ENCODE measurements at regions not wholly inside any gene's neighbourhood (a gene's known extent, or its start where the extent isn't known, plus 50 kb on each side); places are given as distances from the start of the nearest gene placed in this dataset.

DNA sequence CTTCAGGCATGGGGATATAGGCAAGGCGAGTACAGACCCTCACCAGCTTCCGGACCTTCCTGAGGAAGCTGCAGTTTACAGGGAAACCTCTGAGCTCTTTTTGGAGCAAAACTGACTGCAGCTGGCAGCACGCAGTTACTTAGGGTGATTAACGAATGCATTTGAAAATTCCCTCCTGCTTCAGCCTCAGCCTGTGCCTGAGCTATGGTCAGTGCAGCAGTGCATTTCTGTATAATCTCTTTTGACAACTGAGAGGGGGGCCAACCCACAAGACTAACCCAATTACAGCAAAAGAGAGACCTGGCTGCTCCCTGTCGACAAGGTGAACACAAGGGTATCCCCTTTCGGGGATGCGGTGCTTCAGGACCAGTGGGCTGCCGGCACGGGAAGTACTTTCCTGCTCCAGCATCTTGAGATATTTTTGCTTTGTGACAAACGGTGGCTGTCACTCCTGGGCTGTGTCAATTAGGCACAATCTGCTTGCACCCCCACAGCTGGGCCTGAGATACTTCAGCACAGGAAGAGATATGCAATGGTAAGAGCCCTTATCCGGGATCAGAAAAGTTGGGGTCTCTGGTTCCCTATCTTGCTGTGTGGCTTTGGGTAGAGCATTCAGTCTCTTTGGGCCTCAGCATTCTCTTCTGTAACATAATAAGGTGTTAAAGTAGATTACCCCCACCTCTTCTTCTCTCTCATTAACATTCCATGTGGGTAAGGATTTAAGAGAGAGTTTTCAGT is 141.0 kb downstream of the TMEM17 start:
- no peak for DNase-seq

DNA sequence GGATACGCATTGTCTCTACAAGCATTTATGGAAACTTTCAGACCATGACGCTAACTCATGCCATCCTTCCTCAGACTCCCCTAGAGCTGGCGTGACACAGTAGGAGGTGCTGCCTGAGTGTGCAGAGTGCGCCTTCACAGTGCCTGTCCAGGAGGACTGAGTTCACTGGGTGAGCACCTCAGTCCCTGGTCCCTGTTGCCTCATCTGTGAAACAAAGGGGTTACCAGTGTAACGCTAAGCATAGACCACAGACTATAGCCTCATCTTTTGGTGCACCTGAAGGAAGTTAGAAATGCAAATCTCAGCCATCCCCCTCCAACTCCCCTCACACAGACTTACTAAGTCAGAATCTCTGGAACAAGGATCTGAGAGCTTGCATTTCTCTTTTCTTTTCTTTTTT is 142.8 kb downstream of the TMEM17 start:
- DNase-seq = no peak

DNA sequence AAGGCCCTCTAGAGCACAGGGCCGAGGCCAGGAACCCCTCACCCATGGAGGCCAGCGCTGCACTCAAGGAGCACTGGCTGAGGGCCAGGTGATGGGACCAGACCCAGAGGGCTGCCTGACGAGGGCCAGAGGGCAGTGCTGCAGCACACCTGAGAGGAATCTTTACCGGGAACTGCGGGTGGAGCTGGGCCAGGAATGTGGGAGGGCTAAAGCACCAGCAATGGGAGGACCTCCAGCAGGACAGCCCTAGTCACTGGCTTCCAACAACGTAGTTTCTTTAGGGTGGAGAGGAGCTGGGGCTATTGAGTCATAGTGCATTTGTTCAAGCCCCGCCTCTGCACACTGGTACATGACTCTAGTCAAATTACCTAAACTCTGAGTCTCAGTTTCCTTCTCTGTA is 143.4 kb downstream of the TMEM17 start:
- no peak for DNase-seq

DNA sequence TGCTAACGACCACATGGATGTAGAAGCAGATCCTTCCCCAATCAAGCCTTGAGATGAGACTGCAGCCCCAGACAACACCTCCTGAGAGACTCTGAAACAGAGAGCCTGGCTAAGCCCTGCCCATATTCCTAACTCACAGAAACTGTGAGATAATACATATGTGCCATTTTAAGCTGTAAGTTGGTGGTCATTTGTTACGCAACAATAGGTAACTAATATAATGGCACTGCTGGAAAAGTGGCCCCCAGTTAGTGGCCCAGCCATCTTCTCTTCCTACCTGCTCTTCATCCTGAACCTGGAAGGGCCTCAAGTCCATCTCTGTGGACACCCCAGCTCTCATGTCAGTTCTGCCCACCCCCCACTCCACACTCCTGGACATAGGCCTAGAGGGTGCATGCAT is 144.0 kb downstream of the TMEM17 start:
- no peak for DNase-seq

DNA sequence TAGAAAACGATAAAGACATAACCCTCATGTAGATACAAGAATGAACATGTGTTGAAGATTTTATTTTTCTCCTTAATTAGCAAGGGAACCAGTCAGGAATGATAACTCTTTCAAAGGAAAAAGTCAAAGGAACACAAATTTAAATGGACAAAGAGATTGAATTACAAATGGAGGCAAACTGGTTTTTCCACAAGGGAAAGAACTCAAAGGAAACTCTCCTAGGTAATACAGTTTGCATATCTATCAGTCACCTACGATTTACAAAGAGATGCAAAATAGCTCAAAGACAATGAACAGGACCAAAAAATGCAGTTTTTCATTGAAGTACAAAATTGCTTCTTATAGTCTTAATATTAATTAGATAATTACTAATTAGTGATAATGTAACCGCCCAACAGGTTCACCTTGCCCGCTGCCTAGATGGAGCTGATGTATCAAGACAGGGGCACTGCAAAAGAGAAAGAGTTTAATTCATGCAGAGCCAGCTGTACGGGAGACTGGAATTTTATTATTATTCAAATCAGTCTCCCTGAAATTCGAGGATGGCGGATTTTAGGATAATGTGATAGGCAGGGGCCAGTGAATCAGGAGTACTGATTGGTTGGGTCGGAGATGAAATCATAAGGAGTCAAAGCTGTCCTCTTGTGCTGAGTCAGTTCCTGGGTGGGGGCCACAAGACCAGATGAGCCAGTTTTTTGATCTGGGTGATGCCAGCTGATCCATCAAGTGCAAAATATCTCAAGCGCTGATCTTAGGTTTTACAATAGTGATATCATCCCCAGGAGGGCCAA is 151.0 kb downstream of the TMEM17 start:
- DNase-seq = peak; percentile 89

DNA sequence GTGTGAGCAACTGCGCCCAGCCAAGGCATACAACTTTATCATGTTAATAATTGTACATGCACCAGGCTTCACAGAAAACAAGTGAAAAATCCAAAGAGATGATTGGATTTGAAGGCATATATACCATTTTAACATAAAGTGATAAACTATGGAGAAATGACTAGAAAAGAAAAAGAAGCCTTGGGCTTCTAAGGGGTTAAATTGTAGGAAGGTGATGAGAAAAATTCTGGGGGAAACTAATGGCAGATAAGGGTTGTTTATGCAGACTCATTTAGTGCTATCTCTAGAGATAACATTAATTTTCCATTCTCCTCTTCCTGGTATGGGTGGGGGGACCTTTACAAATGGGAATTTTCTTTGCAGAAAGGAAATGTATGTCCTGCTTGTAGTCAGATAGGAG is 154.0 kb downstream of the TMEM17 start:
- no peak for DNase-seq

DNA sequence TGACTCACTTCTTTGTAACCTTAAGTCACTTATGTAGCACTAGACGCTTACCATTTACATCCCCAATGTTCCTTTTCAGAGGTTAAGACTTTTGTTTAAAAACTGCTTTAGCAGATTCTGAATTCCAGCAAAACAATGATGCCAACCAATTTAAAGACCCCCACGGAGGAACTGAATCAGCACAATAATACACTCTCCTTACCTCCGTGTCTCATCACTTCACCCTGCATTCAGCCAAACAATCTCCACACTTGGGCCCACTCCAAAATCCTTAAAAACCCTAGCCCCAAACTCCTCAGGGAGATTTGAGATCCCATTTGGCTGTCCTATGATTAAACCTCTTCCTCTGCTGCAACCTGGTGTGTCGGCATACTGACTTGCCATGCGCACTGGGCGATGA is 153.9 kb downstream of the B3GNT2 start:
- DNase-seq = no peak

DNA sequence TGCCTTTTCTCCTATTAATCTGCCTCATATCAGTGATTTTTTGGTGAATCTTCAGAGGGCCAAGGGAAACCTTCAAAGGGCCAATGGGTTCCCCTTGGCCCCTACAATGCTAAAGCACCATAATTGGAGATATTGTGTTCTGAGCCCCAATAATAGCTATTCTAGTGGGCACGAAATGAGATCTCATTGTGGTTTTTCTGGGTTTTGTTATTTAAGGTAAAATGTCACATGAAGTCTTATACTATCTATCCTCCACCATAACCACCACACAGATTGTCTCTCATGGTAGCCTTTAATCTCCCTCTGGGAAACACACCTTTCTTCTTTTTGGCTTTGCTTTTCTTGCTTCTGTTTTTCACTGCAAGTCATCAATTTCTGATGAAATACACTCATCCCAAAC is 152.8 kb downstream of the B3GNT2 start:
- DNase-seq = no peak

DNA sequence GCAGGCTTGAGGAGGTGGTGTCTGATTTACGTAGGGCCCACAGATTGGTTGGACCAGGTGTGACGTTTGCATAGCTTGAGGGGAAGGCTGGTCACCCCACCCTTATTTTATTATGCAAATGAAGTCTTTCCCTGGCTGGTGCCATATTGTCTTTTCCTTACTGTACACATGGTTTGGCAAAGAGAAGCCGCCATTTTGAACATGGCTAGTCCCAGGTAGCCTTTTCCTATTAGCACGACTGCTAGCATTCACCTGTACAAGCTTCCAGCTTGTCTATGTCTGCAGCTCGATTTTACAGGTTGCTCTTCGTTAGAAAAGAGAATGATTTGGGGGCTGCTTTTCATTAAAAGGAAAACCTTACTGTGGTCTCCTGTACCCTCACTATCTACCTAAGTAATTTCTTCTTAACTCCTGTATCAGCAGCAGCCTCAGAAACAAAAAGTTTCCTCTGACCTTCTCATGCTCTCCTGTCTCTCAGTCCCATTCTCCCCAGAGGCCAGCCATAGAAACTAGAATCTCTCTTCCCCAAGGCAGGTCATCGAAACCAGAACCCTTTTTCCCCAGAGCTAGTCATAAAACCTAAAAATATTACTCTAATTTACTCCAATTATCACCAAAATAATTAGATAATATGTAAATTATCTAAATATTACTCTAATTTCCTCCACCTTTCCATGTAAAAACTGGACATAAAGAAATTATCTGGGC is 151.8 kb downstream of the B3GNT2 start:
- no peak for DNase-seq

DNA sequence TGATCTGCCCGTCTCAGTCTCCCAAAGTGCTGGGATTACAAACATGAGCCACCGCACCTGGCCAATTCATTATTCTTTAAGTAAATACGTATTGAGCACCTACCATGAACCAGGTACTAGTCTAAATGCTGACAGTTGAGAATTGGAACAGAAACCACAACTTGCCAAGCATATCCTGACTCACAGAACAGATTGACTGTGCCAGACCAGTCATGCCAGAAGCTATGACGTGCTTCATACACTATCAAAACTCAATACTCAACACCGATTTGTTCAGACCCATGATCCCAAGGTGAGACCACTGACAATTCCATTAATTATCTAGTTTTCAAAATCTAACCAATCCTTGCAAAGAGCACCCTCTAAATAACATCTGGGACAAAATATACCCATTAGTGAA is 148.6 kb downstream of the B3GNT2 start:
- no peak for DNase-seq

DNA sequence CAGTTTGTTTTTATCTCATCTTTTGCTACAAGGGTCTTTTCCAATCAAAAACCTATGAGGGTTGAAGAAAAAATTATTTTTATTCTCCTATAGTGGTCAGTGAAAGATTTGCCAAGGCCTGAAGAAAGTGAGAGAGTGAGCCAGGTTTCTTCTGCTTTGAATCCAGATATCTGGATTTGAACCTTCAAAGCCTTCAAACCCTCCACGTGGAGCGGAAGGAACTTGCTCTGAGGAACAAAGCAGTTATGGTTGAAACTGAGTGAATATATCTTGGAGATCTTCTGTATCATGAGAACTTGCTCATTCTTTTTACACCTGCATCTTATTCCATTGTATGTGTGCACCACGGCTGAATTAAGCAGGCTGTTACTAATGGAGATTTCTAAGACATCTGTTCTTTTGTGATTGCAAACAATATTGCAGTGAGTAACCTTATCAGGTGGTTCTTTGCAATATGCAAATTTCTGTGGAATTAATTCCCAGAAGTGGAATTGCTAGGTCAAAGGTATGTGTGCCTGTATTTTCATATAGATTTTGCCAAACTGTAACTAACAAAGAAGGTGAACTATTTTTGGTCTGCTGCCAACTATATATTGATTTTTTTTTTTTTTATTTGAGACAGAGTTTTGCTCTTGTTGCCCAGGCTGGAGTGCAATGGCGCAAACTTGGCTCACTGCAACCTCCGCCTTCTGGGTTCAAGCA is 147.9 kb downstream of the B3GNT2 start:
- DNase-seq = no peak

DNA sequence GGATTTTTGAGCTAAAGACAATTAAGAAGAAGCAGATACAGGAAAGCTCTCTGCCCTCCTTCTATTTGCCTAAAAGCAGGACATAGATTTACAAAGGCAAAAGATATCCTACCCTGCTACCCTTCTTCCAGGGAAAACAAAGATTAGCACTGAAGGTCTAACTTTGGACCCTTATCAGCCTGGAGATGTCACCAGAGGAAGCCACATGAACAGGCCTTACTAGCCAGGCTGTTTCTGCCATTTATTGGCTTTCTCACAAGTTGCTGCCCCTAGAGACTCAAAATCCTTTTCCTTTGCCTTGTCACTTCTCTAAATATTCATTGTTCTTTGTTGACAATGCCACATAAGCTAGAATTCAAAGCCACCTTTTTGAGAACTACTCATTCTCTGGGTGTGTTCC is 147.3 kb downstream of the B3GNT2 start:
- no peak for DNase-seq

DNA sequence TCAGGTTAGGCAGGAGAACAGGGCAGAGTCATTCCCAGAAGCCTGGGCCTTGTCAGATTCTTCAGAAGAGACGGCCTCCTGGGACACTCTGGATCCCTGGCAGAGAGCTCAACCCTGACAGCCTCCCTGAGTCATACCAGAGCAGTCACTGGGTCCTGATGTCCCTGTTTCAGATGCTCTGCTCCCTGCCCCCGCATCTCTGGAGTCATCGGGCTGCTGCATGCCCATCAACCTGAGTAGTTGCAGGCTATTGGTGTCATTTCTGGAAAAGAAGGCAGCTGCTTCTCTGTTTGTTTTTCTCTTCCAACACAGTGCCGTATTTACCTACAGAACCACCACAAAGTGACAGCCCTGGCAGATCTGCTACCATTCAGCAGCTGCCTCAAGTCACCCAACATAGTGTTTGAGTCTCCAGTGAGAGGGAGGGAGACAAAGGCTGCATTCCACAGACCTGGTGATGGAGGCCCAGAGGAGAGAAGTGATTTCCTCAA is 145.1 kb downstream of the B3GNT2 start:
- peak; percentile 90 for DNase-seq

DNA sequence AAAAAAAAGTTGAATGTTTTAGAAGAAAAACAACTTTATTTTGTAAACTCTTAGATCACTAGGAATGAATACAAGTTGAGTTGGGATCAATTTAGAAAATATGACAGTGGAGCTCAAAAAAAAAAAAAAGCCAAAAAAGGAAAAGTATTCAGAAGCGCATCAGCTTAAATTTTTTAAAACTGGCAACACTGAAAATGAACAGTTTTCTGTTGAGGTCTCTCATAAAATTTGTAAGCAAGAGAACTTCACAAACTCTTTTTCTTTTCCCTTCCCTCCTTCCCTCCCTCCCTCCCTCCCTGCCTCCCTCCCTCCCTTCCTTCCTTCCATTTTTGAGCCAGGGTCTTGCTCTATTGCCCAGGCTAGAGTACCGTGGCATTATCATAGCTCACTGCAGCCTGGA is 143.9 kb downstream of the B3GNT2 start:
- DNase-seq = no peak

DNA sequence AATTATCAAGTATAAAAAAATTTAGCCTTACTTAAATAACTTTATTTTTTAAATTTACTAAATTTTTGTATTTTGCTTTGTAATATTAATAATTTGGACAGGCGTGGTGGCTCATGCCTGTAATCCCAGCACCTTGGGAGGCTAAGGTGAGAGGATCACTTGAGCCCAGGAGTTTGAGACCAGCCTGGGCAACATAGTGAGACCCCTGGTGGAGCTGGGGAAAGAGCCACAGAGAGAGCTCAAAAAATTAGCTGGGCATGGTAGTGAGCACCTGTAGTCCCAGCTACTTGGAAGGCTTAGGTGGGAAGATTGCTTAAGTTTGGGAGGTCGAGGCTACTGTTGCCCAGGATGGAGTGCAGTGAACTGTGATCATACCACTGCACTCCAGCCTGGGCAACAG is 143.5 kb downstream of the B3GNT2 start:
- DNase-seq = no peak

DNA sequence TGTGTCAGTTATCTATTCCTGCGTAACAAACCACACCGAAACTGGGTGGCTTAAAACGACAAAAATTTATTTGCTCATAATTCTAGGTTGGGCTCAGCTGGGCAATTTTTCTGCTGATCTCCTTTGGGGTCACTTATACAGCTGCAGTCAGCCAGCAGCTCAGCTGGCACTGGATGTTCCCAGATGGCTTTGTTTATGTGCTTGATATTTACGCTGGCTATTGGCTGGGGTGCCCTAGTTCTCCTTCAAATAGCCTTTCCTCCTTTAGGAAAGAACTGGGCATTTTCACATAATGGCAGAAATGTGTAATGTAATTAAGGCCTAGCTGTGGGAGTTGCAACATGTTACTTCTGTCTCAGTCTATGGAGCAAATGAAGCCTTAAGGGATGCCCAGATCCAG is 142.2 kb downstream of the B3GNT2 start:
- no peak for DNase-seq

DNA sequence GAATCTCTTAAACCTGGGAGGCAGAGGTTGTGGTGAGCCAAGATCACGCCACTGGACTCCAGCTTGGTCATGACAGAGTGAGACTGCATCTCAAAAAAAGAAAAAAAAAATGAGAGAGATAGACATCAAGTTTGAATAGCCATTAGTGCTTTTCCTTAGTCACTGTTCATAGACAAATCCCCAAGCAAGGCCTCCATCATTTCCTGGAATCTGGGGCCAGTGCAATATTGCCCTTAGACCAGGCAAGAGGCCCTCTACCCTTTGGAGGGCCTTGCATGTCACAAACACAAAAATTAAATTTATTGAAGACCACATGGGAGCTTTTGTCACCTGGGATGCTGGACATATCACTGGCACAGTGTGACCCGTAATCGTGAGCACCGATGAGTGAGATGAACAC is 141.5 kb downstream of the B3GNT2 start:
- DNase-seq = no peak

DNA sequence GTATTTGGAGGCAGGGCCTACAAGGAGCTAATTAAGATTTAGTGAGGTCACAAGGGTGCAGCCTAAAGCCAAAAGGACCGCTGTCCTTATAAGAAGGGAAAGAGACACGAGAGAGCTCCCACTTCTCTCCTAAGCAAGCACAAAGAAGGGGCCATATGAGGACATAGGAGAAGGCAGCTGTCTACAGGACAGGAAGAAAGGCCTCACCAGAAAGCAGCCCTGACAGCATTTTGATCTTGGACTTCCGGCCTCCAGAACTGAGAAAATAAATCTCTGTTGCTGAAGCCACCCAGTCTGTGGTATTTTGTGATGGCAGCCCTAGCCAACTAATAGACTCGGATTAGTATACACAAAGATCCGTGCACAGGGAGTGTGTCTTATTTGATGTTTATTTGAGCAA is 139.7 kb downstream of the B3GNT2 start:
- DNase-seq = no peak

DNA sequence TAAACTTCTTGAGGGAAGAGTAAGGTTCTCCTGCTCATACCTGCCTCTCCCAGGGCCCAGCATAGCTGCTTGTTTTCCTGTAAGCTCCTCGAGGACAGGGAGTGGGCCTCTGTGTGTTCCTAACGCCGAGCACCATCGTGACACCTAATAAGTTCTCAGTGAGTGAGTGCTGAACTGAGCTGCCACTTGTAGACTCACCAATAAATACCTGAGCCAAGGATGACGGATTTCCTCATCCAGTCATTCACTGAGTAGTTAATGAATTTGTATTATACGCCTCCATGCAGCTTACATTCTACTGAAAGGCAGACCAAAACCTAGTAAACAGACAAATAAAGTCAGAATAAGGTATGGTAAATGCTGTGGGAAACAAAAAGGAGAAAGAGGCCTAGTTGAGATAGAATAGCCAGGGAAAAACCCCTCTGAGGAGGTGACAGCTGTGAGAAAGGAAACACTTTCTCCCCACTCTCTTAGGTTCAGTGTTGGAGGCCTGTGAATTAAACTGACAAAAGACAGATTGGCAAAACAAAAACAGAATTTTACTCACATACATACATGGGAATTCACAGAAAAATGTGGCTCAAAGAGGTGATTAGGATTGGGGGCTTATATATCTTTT is 138.6 kb downstream of the B3GNT2 start:
- DNase-seq = peak; percentile 57

DNA sequence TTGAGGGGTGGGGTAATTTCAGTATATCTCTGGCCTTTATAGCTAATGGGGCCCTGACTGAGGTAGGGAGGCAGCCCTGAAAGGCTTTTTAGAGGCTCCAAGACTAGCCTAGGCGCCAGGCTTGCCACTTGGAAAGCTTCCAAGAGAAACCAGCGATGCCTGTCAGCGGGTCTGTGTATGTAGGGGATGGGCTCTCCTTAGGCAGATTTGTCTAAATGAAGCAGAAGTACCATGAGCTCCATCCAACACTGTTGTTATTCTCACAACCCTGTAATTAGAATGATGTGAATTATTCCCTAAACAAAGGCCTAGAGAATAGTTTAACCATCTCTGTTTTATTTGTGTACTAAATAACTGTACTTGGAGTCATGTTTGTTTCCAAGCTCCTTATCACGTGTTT is 138.1 kb downstream of the B3GNT2 start:
- DNase-seq = peak; percentile 65

DNA sequence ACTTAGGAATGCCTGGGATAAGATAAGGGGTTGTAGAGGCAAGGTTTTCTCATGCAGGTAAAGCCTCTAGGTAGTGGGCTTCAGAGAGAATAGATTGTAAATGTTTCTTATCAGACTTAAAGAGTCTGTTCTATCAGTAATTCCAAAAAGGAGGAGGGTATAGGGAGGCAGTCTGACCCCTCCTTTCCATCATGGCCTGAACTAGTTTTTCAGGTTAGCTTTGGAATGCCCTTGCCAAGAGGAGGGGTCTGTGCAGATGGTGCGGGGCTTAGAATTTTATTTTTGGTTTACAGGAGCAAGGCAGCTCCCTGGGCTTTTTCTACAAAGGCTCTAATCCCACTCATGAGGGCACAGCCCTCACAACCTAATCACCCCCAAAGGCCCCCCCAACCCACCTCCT is 135.0 kb downstream of the B3GNT2 start:
- DNase-seq = no peak

DNA sequence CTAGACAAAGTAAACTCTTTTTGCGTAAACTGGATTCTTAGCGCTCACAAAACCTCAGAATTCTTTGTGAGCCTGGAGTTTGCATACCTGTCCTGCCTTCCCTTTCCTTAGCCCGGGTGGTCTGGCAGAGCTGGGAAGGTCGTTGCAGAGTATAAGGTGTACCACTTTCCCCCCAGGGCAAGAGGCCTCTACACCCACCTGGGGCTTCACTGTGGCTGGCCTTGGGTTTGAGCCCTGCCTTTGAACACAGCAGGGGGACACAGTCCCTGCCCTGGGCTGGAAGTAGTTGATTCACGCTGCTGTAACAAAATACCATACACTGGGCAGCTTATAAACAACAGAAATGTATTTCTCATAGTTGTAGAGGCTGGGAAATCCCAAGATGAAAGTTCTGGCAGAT is 133.9 kb downstream of the B3GNT2 start:
- DNase-seq = no peak

DNA sequence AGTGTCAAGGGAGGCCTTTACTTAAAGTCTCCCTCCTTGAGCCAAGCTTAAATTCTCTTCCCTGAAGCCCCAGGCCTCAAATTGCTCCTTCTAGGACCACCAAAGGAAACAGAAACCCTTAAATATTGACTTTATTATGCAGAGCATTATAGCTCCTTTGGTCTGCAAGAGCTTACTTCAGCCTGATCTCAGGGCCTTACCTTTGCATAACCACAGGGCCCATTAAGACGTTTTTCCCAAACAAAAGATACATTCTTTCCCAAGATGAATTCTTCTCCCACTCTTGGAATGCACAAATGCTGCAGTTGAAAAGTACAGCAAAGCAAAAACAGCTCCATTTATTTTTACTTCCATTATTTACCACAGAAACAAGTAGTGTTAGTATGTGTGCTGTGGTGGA is 130.8 kb downstream of the B3GNT2 start:
- no peak for DNase-seq
